Natural killer cell (primary cell): ENCODE measurements at regions not wholly inside any gene's neighbourhood (a gene's known extent, or its start where the extent isn't known, plus 50 kb on each side); places are given as distances from the start of the nearest gene placed in this dataset.

Experiments used
- ATAC-seq, 3 donors: fragments of 150-1000 bp in 2 of 3; fragments of 200-7000 bp in 1 of 3; cut with Tn5 transposase; 1 replicate in 1 of 3; 2 replicates in 2 of 3; pipeline ENCODE4 v1.10.0; 2021; ENCODE audit warnings: mild to moderate bottlenecking in 2 of 3, moderate library complexity in 2 of 3
- DNase-seq, 2 donors: peaks; one replicate each; pipeline versions ENCODE4 v3.0.0 to v3.0.0-alpha.2; 2013 to 2021; ENCODE audit warnings: mixed read lengths in 1 of 2
- H3K27ac ChIP-seq: one replicate; pipeline ENCODE4 v1.5.1; 2013; ENCODE audit warnings: mild to moderate bottlenecking, low read length
- H3K27me3 ChIP-seq: one replicate; pipeline ENCODE4 v1.6.1; 2013; ENCODE audit warnings: low read length; ENCODE audit not compliant: control insufficient read depth, insufficient read depth
- H3K36me3 ChIP-seq: one replicate; pipeline ENCODE4 v1.6.1; 2013; ENCODE audit warnings: low read length; ENCODE audit not compliant: control insufficient read depth, insufficient read depth
- H3K4me1 ChIP-seq: one replicate; pipeline ENCODE4 v1.6.1; 2013; ENCODE audit warnings: low read length; ENCODE audit not compliant: control insufficient read depth, insufficient read depth
- H3K4me3 ChIP-seq: one replicate; pipeline ENCODE4 v1.5.1; 2013; ENCODE audit warnings: low read length
- H3K9me3 ChIP-seq: one replicate; pipeline ENCODE4 v1.6.1; 2013; ENCODE audit warnings: low read length; ENCODE audit not compliant: control insufficient read depth, insufficient read depth
- H3K27ac Mint-ChIP-seq, 2 donors: one replicate each; pipeline ENCODE4 v1.8.0; 2022; ENCODE audit warnings: mild to moderate bottlenecking in 2 of 2, mixed read lengths in 2 of 2, moderate library complexity in 1 of 2
- H3K27me3 Mint-ChIP-seq, 2 donors: one replicate each; pipeline ENCODE4 v1.8.0; 2022; ENCODE audit warnings: low read depth in 2 of 2, mixed read lengths in 2 of 2
- H3K36me3 Mint-ChIP-seq: one replicate; pipeline ENCODE4 v1.8.0; 2022; ENCODE audit warnings: mixed read lengths
- H3K4me1 Mint-ChIP-seq, 2 donors: one replicate each; pipeline ENCODE4 v1.8.0; 2022; ENCODE audit warnings: mixed read lengths in 2 of 2
- H3K4me3 Mint-ChIP-seq: one replicate; pipeline ENCODE4 v1.8.0; 2022; ENCODE audit warnings: mild to moderate bottlenecking, moderate library complexity, mixed read lengths
- H3K9me3 Mint-ChIP-seq, 2 donors: one replicate each; pipeline ENCODE4 v1.8.0; 2022; ENCODE audit warnings: mixed read lengths in 2 of 2
- WGBS: methylation state at CpG from one replicate; pipeline ENCODE4 v1.1.7; 2013; ENCODE audit warnings: missing lambda C conversion rate; ENCODE audit not compliant: insufficient coverage; 5-methylcytosine and 5-hydroxymethylcytosine counted together
- intact Hi-C: fragments of 100-400 bp; cut with micrococcal nuclease; formaldehyde crosslinking; loops from one replicate; pipeline ENCODE4 v1.14.2; 2022
- TF ChIP-seq, protein P1 (sequence below): fragments of 200-600 bp; IDR thresholded peaks from one replicate; pipeline ENCODE4 v1.8.0; 2022; ENCODE audit warnings: antibody characterized with exemption

DNA sequence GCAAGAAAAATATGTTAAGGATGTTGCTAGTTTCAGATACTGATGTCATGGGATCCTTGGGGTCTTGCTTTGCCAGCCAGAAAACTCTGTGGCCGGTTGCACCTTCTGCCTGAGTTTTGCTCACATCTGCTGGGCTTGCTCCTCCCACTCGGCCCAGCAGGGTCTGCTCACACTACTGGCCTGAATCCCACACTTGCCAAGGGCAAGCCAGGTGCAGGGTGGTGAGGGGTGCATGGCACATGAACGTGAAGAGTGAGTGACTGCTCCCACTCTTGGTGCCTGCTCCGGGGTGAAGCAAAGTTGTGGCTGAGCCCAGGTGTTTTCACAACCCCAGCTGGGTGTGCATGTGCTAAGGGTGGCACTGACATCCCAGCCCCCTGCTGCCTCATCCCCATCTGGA lies 83.1 kb upstream of the STARD4 start:
- WGBS: 81% methylated on average over 3 of the region's 4 CpGs
- no peak for ATAC-seq

DNA sequence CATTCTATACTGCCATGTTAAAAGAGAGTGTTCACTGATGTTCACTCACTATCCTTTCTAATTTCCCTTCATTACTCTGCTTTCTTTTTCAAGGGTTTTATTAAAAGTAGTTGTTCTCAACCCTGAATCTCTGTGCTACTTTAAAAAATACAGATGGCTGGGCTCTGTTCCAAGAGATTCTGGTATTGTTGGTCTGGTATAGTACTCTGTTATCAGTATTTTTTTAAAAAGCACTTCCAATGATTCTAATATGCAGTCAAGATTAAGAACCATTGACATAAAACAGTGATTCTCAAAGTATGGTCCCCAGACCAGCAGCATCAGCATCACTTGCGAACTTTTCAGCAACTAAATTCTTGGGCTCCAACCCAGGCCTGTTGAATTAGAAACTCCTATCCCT lies 77.0 kb upstream of the STARD4 start:
- Histone ChIP-seq H3K27me3 (no peaks in the 10 kb centered on the region), H3K9me3 (no peaks in the 10 kb centered on the region), H3K4me3 (no peak overlapping the region), H3K27ac (no peak overlapping the region), H3K4me1 (peaks cover 9% of the 10 kb centered on the region), H3K36me3 (no peaks in the 10 kb centered on the region)
- 95% methylated on average over 1 of the region's 1 CpG for WGBS
- H3K36me3 Mint-ChIP-seq: no peaks in the 10 kb centered on the region
- ATAC-seq (no peak), DNase-seq (no peak)
- TF ChIP-seq, protein P1, sequence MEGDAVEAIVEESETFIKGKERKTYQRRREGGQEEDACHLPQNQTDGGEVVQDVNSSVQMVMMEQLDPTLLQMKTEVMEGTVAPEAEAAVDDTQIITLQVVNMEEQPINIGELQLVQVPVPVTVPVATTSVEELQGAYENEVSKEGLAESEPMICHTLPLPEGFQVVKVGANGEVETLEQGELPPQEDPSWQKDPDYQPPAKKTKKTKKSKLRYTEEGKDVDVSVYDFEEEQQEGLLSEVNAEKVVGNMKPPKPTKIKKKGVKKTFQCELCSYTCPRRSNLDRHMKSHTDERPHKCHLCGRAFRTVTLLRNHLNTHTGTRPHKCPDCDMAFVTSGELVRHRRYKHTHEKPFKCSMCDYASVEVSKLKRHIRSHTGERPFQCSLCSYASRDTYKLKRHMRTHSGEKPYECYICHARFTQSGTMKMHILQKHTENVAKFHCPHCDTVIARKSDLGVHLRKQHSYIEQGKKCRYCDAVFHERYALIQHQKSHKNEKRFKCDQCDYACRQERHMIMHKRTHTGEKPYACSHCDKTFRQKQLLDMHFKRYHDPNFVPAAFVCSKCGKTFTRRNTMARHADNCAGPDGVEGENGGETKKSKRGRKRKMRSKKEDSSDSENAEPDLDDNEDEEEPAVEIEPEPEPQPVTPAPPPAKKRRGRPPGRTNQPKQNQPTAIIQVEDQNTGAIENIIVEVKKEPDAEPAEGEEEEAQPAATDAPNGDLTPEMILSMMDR: no peak
- H3K4me3 Mint-ChIP-seq: no peak overlapping the region
- peak overlapping the region in 1 of 2 donors; percentile 14 for H3K27ac Mint-ChIP-seq
- H3K9me3 Mint-ChIP-seq: no peaks in the 10 kb centered on the region
- intact Hi-C loops: loop anchor here (10.0 kb wide), 1 partner anchor 55 kb away; no protein-coding TSS in a partner anchor
- peaks cover 26 to 32% of the 10 kb centered on the region in 2 donors for H3K4me1 Mint-ChIP-seq
- no peaks in the 10 kb centered on the region for H3K27me3 Mint-ChIP-seq

More for the DNA sequence above, 83.1 kb upstream of the STARD4 start:
- no peaks in the 10 kb centered on the region for H3K9me3 Mint-ChIP-seq
- no peak overlapping the region for H3K27ac Mint-ChIP-seq
- Histone ChIP-seq H3K9me3 (peaks cover 8% of the 10 kb centered on the region), H3K36me3 (no peaks in the 10 kb centered on the region), H3K27me3 (no peaks in the 10 kb centered on the region), H3K4me1 (no peaks in the 10 kb centered on the region), H3K27ac (no peak overlapping the region), H3K4me3 (no peak overlapping the region)
- DNase-seq: no peak
- no peaks in the 10 kb centered on the region for H3K36me3 Mint-ChIP-seq
- no peaks in the 10 kb centered on the region for H3K4me1 Mint-ChIP-seq
- H3K27me3 Mint-ChIP-seq: no peaks in the 10 kb centered on the region
- intact Hi-C loops: no loop called here
- H3K4me3 Mint-ChIP-seq: no peak overlapping the region
- TF ChIP-seq, protein P1: no peak

DNA sequence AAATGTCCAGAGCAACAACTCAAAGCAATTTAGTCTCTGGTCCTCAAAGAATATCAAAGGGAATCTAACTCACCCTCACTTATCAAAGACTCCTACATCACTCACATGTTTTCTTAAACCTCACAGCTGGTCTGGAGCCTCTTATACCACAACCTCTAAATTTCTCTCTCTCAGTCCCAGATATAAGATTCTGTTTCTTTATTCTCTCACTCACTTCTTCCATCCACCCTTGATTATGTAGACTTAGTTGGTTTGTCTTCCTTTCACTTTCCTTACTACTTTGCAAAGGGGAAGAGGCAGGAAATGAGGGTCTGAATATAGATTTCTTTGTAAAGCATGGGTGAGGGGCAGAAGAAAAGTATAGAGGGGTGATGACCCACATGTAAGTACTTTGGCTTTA lies 75.4 kb upstream of the STARD4 start:
- H3K36me3 ChIP-seq: no peaks in the 10 kb centered on the region
- no peak overlapping the region for H3K27ac ChIP-seq
- H3K27ac Mint-ChIP-seq: peak overlapping the region; percentile 12 to 41
- peaks cover 40 to 45% of the 10 kb centered on the region in 2 donors for H3K4me1 Mint-ChIP-seq
- no peaks in the 10 kb centered on the region for H3K27me3 ChIP-seq
- ATAC-seq (no peak), DNase-seq (no peak)
- no peaks in the 10 kb centered on the region for H3K9me3 Mint-ChIP-seq
- no peaks in the 10 kb centered on the region for H3K27me3 Mint-ChIP-seq
- H3K4me1 ChIP-seq: peaks cover 12% of the 10 kb centered on the region
- TF ChIP-seq, protein P1: no peak
- intact Hi-C loops: loop anchor here (10.0 kb wide), 1 partner anchor 53 kb away; no protein-coding TSS in a partner anchor
- no peaks in the 10 kb centered on the region for H3K36me3 Mint-ChIP-seq
- no peak overlapping the region for H3K4me3 ChIP-seq
- no peaks in the 10 kb centered on the region for H3K9me3 ChIP-seq
- H3K4me3 Mint-ChIP-seq: no peak overlapping the region

DNA sequence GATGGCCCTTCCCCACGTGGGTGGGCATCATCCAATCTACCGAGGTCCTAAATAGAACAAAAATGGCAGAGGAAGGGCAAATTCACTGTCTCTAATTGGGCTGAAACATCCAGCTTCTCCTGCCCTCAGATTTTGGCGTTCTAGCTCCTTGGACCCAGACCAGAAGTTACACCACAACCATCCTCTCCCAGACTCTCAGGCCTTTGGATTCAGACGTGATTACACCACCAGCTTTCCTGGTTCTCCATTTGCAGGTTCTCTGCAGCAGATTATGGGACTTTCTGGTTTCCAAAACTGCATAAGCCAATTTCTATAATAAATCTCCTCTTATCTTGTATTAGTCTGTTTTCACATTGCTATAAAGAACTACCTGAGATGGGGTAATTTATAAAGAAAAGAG lies 73.6 kb upstream of the STARD4 start:
- Histone ChIP-seq H3K9me3 (no peaks in the 10 kb centered on the region), H3K4me3 (no peak overlapping the region), H3K4me1 (peaks cover 12% of the 10 kb centered on the region), H3K27me3 (no peaks in the 10 kb centered on the region), H3K27ac (no peak overlapping the region), H3K36me3 (no peaks in the 10 kb centered on the region)
- 90% methylated on average over 4 of the region's 4 CpGs for WGBS
- intact Hi-C loops: loop anchor here (2.0 to 10.0 kb wide), 2 partner anchors 51 to 171 kb away; partner anchors contain the start of gene NREP
- Mint-ChIP-seq H3K36me3 (no peaks in the 10 kb centered on the region), H3K4me1 (peaks cover 52 to 58% of the 10 kb centered on the region in 2 donors), H3K27me3 (no peaks in the 10 kb centered on the region), H3K9me3 (no peaks in the 10 kb centered on the region), H3K27ac (no peak overlapping the region), H3K4me3 (no peak overlapping the region)
- DNase-seq: no peak
- no peak for ATAC-seq
- TF ChIP-seq, protein P1: no peak
